ENCODE measurements at regions not wholly inside any gene's neighbourhood (a gene's known extent, or its start where the extent isn't known, plus 50 kb on each side); places are given as distances from the start of the nearest gene placed in this dataset.
"Not testable (repeated sequence)": the region's sequence is repeated elsewhere in the genome, so short reads cannot be mapped to it uniquely, and the experiment has no call there.

DNA sequence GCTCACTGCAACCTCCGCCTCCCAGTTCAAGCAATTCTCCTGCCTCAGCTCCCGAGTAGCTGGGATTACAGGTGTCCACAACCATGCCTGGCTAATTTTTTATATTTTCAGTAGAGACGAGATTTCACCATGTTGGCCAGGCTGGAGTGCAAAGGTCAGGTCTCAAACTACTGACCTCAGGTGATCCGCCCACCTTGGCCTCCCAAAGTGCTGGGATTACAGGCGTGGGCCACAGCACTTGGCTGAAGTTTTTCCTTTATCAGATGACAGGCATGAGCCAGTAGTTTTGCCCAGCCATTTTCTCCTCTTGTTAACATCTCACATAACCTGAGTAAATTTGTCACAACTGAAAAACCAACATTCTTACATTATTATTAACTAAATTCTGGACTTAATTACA, 470.7 kb upstream of the C16orf82 start:
- DNase-seq (ENCODE audit: low read depth) = not testable (repeated sequence)

GRCh38 chr16:26598061-26598460, 468.7 kb upstream of the C16orf82 start:
- DNase-seq (ENCODE audit: low read depth) = peak; percentile 17

DNA sequence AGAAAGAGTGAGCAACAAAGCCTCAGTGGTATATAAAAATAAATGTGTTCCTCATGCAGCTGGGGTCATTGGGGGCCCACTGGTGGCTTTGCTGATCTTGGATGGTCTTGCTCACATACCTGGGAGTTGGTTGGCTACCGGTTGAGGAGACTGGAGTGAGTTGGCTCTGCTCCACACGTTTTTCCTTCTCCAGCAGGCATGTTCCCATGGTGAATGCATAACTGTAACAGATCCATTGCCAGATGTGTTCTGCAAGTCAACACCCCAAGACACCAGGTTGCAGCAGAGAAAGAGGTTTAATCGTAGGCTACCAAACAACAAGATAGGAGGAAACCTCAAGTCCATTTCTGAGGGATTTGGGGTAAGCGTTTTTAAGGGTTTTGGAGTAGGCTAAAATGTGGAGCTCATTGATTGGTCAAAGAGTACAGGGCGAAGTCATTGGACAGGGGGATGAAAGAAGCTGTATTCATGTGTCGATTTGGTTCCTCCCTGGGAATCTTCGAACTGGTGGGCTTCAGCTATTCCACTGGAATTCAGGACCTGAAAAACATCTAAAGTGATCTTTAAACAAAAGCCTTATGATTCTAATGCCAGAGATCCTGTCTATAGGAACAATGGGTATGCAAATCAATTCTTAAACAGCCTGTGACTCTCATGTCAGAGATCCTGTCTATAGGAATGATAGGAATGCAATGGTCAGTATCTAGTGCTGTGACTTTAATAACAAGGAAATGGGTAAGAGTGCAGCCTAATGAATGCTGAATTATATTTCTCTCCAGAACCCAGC, 467.5 kb upstream of the C16orf82 start:
- DNase-seq (ENCODE audit: low read depth) = no peak

GRCh38 chr16:26599785-26600104, 467.0 kb upstream of the C16orf82 start:
- DNase-seq (ENCODE audit: low read depth) = no peak

DNA sequence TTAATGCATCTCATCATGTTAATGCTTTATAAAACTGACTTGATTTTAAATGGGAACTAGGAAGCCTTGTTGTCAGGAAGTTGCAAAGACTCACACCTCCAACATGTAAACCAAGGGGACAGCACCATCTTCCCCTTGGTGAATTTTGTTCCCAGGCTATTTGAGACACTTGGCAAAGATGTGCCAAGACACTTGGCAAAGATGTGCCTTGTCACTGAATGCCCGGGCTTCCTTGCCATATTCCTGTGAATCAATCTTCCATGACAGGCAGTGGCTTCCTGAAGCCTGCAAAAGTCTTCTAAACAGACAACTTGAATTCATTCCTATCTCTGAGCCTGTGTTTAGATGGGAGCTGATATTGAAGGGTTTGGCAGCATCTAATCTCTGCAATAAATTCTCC, 465.4 kb upstream of the C16orf82 start:
- no peak for DNase-seq (ENCODE audit: low read depth)

GRCh38 chr16:26605626-26606271, 461.0 kb upstream of the C16orf82 start:
- DNase-seq (ENCODE audit: low read depth) = no peak

DNA sequence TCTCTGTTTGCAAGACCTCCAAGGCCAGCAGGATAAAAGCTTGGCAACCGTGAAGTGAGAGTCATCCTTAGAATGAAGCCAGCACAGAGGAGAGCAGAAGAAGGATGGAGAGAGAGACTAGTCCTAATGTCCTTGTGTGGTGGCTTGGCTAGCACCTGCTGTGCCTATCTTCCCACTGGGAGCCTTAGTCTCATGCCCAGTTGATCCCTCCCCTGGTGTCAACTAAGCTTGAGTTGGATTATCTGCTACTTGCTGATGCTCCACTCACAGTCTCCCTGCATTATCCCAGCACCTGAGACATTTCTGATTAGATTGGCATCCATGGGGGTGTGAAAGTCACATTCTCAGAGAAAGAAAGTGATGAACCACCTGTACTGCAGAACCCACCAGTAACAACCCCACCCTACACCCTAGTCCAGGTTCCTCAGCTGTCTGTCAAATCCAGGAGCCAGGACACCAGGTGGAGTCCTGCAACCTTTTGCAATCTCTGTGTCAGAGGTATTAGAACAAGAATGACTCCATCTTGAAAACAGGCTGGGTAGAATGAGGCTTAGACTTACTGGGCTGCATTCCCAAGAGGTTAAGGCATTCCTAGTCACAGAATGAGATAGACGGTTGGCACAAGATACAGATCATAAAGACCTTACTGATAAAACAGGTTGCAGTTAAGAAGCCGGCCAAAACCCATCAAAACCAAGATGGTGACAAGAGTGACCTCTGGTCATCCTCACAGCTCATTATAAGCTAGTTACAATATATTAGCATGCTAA, 460.2 kb upstream of the C16orf82 start:
- no peak for DNase-seq (ENCODE audit: low read depth)

DNA sequence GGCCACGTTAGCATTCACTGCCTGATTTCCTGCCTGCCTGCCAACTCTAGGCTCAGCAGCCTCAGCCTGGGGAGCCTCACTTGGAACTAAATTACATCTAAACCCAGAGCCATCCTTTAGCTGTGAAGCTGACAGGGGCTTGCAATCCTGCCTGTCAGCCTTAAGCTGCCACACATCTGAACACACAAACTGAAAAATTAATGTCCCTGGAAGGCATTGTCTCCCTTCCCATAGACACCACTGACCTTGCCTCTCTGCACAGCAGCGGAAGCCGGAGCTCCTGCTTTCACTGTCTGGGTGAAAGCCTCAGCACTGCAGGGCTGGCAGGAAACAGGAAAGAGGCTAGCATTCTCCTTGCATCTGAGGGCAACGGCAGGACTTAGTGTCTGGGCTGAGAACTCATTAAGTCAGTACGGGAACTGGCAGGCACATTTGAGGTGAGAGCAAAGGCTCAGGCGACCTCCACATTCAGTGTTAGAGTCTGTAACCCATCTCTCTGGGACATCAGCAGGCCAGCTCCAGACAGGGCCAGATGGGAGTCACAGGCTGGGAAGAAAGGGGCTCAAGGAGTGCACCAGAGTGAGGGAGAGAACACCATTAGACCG, 452.4 kb upstream of the C16orf82 start:
- DNase-seq (ENCODE audit: low read depth) = no peak

DNA sequence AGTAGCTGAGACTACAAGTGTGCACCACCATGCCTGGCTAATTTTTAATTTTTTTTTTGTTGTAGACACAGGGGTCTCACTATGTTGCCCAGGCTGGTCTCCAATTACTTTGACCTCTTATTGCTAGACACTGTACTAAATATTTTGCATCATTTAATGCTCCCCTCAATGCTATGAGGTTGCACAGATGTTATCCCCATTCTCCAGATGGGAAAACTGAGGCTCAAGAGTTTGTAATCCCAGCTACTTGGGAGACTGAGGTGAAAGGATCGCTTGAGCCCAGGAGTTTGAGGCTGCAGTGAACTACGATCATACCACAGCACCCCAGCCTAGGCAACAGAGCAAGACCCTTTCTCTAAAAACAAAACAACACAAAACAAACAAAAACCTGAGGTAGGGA, 443.3 kb upstream of the C16orf82 start:
- no peak for DNase-seq (ENCODE audit: low read depth)

- DNase-seq (ENCODE audit: low read depth) = no peak
These were observed 438.8 kb upstream of the C16orf82 start for GRCh38 chr16:26627958-26628357.

- not testable (repeated sequence) for DNase-seq (ENCODE audit: low read depth)
These were observed 435.4 kb upstream of the C16orf82 start for GRCh38 chr16:26631365-26631764.

DNA sequence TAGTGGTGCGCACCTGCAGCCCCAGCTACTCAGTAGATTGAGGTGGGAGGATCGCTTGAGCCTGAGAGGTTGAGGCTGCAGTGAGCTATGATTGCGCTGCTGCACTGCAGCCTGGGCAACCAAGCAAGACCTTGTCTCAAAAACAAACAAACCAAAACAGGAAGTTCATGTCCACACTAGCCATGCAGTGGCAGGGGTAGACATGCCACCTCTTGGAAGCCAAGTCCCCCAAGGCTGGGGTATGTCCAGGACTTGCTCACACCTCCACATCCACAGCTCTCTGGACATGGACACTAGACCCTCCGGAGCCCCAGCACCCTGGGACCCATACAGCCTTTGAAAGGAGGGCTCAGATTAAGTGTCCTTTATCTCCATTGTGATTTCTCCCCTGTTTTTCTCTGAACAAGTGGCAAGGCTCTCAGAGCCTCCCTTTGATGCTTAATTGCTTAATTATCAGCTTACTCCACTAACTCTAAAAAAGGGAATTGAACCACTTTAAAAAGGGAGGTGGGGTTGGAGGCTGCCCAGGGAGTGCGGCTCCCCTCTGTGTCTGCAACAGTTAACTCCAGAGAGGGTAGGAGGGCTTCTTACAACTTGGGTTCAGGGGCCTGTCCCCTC, 424.6 kb upstream of the C16orf82 start:
- DNase-seq (ENCODE audit: low read depth) = no peak

DNA sequence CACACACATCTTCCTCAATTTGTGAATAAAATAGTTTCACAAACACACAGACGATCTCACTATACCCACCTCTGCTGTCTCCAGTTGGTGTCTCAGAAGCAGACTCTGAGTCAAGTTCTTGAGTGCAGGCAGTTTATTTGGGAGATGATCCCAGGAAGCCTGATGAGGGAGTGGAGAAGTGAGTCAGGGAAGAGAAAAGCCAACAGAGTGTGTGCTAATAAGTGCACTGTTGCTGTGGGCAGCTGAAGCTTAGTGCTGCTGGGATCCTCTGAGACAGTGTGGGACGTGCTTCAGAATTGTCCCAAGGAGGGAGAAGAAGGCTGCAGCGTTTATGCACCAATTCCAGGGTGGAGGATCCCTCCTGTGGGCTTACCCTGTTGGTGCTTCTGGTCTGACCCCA, 423.2 kb upstream of the C16orf82 start:
- no peak for DNase-seq (ENCODE audit: low read depth)

GRCh38 chr16:26644912-26645543, 421.7 kb upstream of the C16orf82 start:
- no peak for DNase-seq (ENCODE audit: low read depth)

GRCh38 chr16:26645614-26646013, 421.1 kb upstream of the C16orf82 start:
- DNase-seq (ENCODE audit: low read depth) = peak; percentile 19

DNA sequence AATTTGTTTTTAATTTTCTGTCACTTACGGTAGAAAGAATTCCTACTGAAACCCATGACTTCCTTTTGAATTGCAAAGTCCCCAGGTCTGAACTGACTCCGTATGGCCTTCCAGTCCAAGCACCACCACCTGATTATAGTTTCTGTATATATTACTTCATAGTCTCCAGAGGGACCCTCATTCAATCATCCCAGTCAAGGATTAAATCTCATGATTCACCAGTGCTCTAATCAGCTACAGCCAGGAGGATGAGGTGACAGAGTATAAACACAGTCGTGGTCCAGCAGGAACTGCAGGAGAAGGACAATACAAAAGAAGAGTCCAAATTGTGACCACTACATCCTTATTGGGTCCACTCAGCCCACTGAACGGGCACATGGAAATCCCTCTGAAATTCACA, 418.9 kb upstream of the C16orf82 start:
- DNase-seq (ENCODE audit: low read depth) = no peak

DNA sequence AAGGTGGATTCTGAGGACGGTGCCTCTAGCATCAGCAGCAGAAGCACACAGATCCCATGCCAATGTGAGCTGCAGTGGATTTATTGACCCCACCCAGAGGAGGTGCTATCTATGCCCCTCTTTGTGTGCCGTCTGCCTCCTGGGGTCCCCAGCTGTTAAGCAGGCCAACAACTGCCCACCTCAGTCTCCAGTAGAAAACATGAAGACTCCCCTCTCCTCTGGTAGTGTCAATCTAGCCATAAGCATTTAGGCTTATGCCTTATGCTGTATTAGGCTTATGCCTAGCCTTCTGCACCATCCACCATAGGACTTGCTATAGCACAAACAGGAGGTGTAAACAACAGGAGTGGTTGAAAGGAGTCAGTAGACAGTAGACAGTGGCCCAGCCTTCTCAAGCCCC, 417.9 kb upstream of the C16orf82 start:
- no peak for DNase-seq (ENCODE audit: low read depth)

GRCh38 chr16:26649381-26650045, 417.2 kb upstream of the C16orf82 start:
- DNase-seq (ENCODE audit: low read depth) = no peak

- DNase-seq (ENCODE audit: low read depth) = no peak
These were observed 415.3 kb upstream of the C16orf82 start for GRCh38 chr16:26651464-26651863.

DNA sequence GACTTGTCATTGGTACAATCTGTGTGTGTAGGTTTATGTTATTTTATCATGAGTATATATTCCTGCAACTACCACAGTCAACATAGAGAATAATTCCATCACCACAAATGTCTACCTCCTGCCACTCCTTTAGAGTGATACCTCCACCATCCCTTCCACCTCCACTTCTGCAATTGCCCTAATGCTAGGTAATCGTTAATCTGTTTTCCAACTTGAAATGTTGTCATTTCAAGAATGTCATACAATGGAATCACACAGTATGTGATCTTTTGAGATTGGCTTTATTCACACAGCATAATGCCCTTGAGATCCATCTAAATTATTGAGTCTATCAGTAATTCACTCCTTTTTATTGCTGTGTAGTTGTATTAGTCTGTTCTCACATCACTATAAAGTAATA, 414.8 kb upstream of the C16orf82 start:
- no peak for DNase-seq (ENCODE audit: low read depth)

GRCh38 chr16:26658486-26658885, 408.2 kb upstream of the C16orf82 start:
- no peak for DNase-seq (ENCODE audit: low read depth)
